CD4-positive, alpha-beta T cell treated with Interleukin-2 at 100 ng/mL for 4 hours (primary cell): ENCODE measurements at regions not wholly inside any gene's neighbourhood (a gene's known extent, or its start where the extent isn't known, plus 50 kb on each side); places are given as distances from the start of the nearest gene placed in this dataset.
"Not testable (repeated sequence)": the region's sequence is repeated elsewhere in the genome, so short reads cannot be mapped to it uniquely, and the experiment has no call there.

Experiments
- DNase-seq: peaks from one replicate; pipeline ENCODE4 v3.0.0-alpha.2; 2020; ENCODE audit warnings: low spot score

- DNase-seq, result no peak
These were observed 488.9 kb downstream of the PCNX1 start for GRCh38 chr14:71396050-71396677.

GRCh38 chr14:71397371-71397770 lies 490.1 kb downstream of the PCNX1 start:
- DNase-seq, result no peak

- no peak for DNase-seq
These were observed 491.2 kb downstream of the PCNX1 start for GRCh38 chr14:71398450-71398849.

GRCh38 chr14:71399057-71399487 lies 491.8 kb downstream of the PCNX1 start:
- peak; percentile 60 for DNase-seq

GRCh38 chr14:71400871-71401321 lies 493.6 kb downstream of the PCNX1 start:
- peak; percentile 13 for DNase-seq

GRCh38 chr14:71402415-71402814 lies 495.2 kb downstream of the PCNX1 start:
- not testable (repeated sequence) for DNase-seq

- DNase-seq, result peak; percentile 32
These were observed 496.4 kb downstream of the PCNX1 start for GRCh38 chr14:71403656-71404055.

- DNase-seq, result no peak
These were observed 498.4 kb downstream of the PCNX1 start for GRCh38 chr14:71405676-71406075.

GRCh38 chr14:71408362-71409030 lies 501.2 kb downstream of the PCNX1 start:
- no peak for DNase-seq

GRCh38 chr14:71410578-71411284 lies 503.5 kb downstream of the PCNX1 start:
- no peak for DNase-seq

- no peak for DNase-seq
These were observed 504.0 kb downstream of the PCNX1 start for GRCh38 chr14:71411285-71411595.

GRCh38 chr14:71411738-71412137 lies 504.5 kb downstream of the PCNX1 start:
- DNase-seq, result no peak

GRCh38 chr14:71414631-71415403 lies 507.6 kb downstream of the PCNX1 start:
- no peak for DNase-seq

GRCh38 chr14:71415404-71415690 lies 508.1 kb downstream of the PCNX1 start:
- DNase-seq, result no peak

GRCh38 chr14:71416392-71416791 lies 509.1 kb downstream of the PCNX1 start:
- DNase-seq, result no peak

GRCh38 chr14:71418532-71419245 lies 511.4 kb downstream of the PCNX1 start:
- DNase-seq, result no peak

GRCh38 chr14:71423481-71423880 lies 508.7 kb upstream of the RGS6 start:
- no peak for DNase-seq

GRCh38 chr14:71424941-71425340 lies 507.3 kb upstream of the RGS6 start:
- DNase-seq, result no peak

GRCh38 chr14:71426001-71426400 lies 506.2 kb upstream of the RGS6 start:
- DNase-seq, result no peak

GRCh38 chr14:71429902-71430301 lies 502.3 kb upstream of the RGS6 start:
- no peak for DNase-seq

- no peak for DNase-seq
These were observed 501.9 kb upstream of the RGS6 start for GRCh38 chr14:71430321-71430677.

- DNase-seq, result no peak
These were observed 501.4 kb upstream of the RGS6 start for GRCh38 chr14:71430678-71431376.
